ENCODE measurements at regions not wholly inside any gene's neighbourhood (a gene's known extent, or its start where the extent isn't known, plus 50 kb on each side); places are given as distances from the start of the nearest gene placed in this dataset.

DNA sequence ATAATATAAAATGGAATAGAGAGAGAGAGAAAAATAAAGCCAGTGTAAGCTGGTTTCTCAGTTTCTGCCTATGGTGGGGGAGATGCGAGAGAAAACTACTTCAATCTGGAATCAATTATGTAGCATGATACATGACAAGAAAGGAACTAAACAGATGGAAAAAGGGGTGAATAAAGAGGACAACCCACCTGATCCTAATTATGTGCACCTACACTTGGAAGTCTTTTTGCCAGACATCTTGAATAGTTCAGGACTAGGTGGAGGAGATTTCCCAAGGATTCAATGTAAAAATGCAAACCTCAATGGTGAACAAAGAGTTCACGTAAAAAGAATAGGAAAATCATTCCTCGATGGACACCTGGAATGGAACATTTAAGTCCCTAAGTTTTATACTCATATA, 524.4 kb upstream of the RGMA start:
- Histone ChIP-seq H3K9ac (ENCODE audit: low read length) (no peak overlapping the region), H4K20me1 (ENCODE audit: insufficient read depth, low read length) (no peaks in the 10 kb centered on the region), H3K27ac (ENCODE audit: low read depth, low read length) (no peak overlapping the region), H3K4me1 (ENCODE audit: insufficient read depth, low read length) (no peaks in the 10 kb centered on the region), H3K27me3 (ENCODE audit: insufficient read depth, low read length) (no peaks in the 10 kb centered on the region), H3K36me3 (ENCODE audit: insufficient read depth, low read length) (no peaks in the 10 kb centered on the region), H3K79me2 (ENCODE audit: insufficient read depth, low read length) (no peaks in the 10 kb centered on the region), H3K9me3 (ENCODE audit: insufficient read depth, low read depth, low read length) (peaks cover 3% of the 10 kb centered on the region), H3K4me2 (ENCODE audit: low read length) (no peak overlapping the region), H2AFZ (ENCODE audit: low read depth, low read length) (no peak overlapping the region), H3K4me3 (ENCODE audit: insufficient read depth, low read depth, low read length) (no peak overlapping the region)
- FAIRE-seq: no peak
- Mint-ChIP-seq H3K4me3 (ENCODE audit: unreplicated experiment) (no peak overlapping the region), H3K27me3 (ENCODE audit: low read depth, unreplicated experiment) (peaks cover 5% of the 10 kb centered on the region), H3K36me3 (ENCODE audit: low read depth, unreplicated experiment) (no peaks in the 10 kb centered on the region), H3K27ac (ENCODE audit: unreplicated experiment) (no peak overlapping the region), H3K4me1 (ENCODE audit: low read depth, unreplicated experiment) (peaks cover 4% of the 10 kb centered on the region), H3K9me3 (ENCODE audit: unreplicated experiment) (peaks cover 2% of the 10 kb centered on the region)
- no peak for DNase-seq (ENCODE audit: low read depth)
- TF ChIP-seq, protein P1, sequence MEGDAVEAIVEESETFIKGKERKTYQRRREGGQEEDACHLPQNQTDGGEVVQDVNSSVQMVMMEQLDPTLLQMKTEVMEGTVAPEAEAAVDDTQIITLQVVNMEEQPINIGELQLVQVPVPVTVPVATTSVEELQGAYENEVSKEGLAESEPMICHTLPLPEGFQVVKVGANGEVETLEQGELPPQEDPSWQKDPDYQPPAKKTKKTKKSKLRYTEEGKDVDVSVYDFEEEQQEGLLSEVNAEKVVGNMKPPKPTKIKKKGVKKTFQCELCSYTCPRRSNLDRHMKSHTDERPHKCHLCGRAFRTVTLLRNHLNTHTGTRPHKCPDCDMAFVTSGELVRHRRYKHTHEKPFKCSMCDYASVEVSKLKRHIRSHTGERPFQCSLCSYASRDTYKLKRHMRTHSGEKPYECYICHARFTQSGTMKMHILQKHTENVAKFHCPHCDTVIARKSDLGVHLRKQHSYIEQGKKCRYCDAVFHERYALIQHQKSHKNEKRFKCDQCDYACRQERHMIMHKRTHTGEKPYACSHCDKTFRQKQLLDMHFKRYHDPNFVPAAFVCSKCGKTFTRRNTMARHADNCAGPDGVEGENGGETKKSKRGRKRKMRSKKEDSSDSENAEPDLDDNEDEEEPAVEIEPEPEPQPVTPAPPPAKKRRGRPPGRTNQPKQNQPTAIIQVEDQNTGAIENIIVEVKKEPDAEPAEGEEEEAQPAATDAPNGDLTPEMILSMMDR (IDR thresholded peaks at IDR 0.05; ENCODE audit: insufficient read depth, low read depth, low read length): no peak

DNA sequence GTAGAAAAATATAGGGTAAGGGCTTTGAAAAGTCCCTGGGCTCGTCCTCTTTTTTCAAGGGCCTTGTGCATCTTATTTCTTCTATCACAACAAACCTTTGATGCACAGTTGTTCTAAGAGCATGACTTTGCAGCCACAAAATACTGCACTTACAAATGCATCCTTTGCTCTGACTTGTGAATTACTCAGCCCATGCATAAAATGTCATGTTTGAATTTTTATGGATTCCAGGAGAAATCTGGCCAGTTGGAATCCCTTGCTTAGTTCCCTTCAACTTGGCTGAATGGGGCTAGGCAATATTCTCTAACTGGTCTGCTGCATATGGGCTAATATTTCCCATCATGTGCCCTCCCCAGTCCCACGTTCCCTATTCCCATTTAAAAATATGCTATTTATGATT, 523.9 kb upstream of the RGMA start:
- Histone ChIP-seq H3K9ac (ENCODE audit: low read length) (no peak overlapping the region), H3K9me3 (ENCODE audit: insufficient read depth, low read depth, low read length) (peaks cover 5% of the 10 kb centered on the region), H3K36me3 (ENCODE audit: insufficient read depth, low read length) (no peaks in the 10 kb centered on the region), H3K79me2 (ENCODE audit: insufficient read depth, low read length) (no peaks in the 10 kb centered on the region), H2AFZ (ENCODE audit: low read depth, low read length) (no peak overlapping the region), H3K4me3 (ENCODE audit: insufficient read depth, low read depth, low read length) (no peak overlapping the region), H4K20me1 (ENCODE audit: insufficient read depth, low read length) (no peaks in the 10 kb centered on the region), H3K27ac (ENCODE audit: low read depth, low read length) (no peak overlapping the region), H3K27me3 (ENCODE audit: insufficient read depth, low read length) (no peaks in the 10 kb centered on the region), H3K4me2 (ENCODE audit: low read length) (no peak overlapping the region), H3K4me1 (ENCODE audit: insufficient read depth, low read length) (no peaks in the 10 kb centered on the region)
- H3K9me3 Mint-ChIP-seq (ENCODE audit: unreplicated experiment): peaks cover 2% of the 10 kb centered on the region
- H3K36me3 Mint-ChIP-seq (ENCODE audit: low read depth, unreplicated experiment): no peaks in the 10 kb centered on the region
- DNase-seq (ENCODE audit: low read depth): no peak
- H3K4me1 Mint-ChIP-seq (ENCODE audit: low read depth, unreplicated experiment): peaks cover 4% of the 10 kb centered on the region
- no peak for FAIRE-seq
- H3K27ac Mint-ChIP-seq (ENCODE audit: unreplicated experiment): no peak overlapping the region
- TF ChIP-seq EZH2 (IDR thresholded peaks at IDR 0.05; ENCODE audit: insufficient read depth, low read length): no peak
- TF ChIP-seq, protein P1 (IDR thresholded peaks at IDR 0.05; ENCODE audit: insufficient read depth, low read depth, low read length): no peak
- H3K27me3 Mint-ChIP-seq (ENCODE audit: low read depth, unreplicated experiment): peaks cover 5% of the 10 kb centered on the region
- H3K4me3 Mint-ChIP-seq (ENCODE audit: unreplicated experiment): no peak overlapping the region

DNA sequence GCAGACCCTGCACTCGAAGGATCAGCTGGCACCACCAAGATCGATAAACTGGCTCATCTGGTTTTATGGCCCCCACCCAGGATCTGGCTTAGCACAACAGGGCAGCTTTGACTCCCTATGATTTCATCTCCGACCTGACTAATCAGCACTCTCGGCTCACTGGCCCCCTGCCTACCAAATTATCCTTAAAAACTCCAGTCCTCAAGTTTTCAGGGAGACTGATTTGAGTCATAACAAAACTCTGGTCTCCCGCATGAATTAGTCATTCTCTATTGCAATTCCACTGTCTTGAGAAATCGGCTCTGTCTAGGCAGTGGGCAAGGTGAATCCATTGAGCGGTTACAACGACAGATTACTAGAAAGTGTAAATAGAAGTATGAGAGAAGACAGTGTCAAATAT, 521.9 kb upstream of the RGMA start:
- Histone ChIP-seq H3K9me3 (ENCODE audit: insufficient read depth, low read depth, low read length) (peaks cover 6% of the 10 kb centered on the region), H3K27ac (ENCODE audit: low read depth, low read length) (no peak overlapping the region), H3K9ac (ENCODE audit: low read length) (no peak overlapping the region), H3K4me2 (ENCODE audit: low read length) (no peak overlapping the region), H2AFZ (ENCODE audit: low read depth, low read length) (no peak overlapping the region), H3K27me3 (ENCODE audit: insufficient read depth, low read length) (no peaks in the 10 kb centered on the region), H3K79me2 (ENCODE audit: insufficient read depth, low read length) (no peaks in the 10 kb centered on the region), H3K4me3 (ENCODE audit: insufficient read depth, low read depth, low read length) (no peak overlapping the region), H3K4me1 (ENCODE audit: insufficient read depth, low read length) (no peaks in the 10 kb centered on the region), H4K20me1 (ENCODE audit: insufficient read depth, low read length) (no peaks in the 10 kb centered on the region), H3K36me3 (ENCODE audit: insufficient read depth, low read length) (no peaks in the 10 kb centered on the region)
- FAIRE-seq (no peak), DNase-seq (ENCODE audit: low read depth) (peak; percentile 2)
- Mint-ChIP-seq H3K4me1 (ENCODE audit: low read depth, unreplicated experiment) (peaks cover 4% of the 10 kb centered on the region), H3K4me3 (ENCODE audit: unreplicated experiment) (no peak overlapping the region), H3K27me3 (ENCODE audit: low read depth, unreplicated experiment) (peaks cover 5% of the 10 kb centered on the region), H3K27ac (ENCODE audit: unreplicated experiment) (no peak overlapping the region), H3K36me3 (ENCODE audit: low read depth, unreplicated experiment) (no peaks in the 10 kb centered on the region), H3K9me3 (ENCODE audit: unreplicated experiment) (peaks cover 2% of the 10 kb centered on the region)
- TF ChIP-seq, protein P1 (IDR thresholded peaks at IDR 0.05; ENCODE audit: insufficient read depth, low read depth, low read length): no peak
- TF ChIP-seq EZH2 (IDR thresholded peaks at IDR 0.05; ENCODE audit: insufficient read depth, low read length): no peak
